GM19239 (cell line): ENCODE measurements at regions not wholly inside any gene's neighbourhood (a gene's known extent, or its start where the extent isn't known, plus 50 kb on each side); places are given as distances from the start of the nearest gene placed in this dataset.

Experiments used
- DNase-seq: peaks from one replicate; pipeline ENCODE4 v3.0.0; 2011; ENCODE audit warnings: low spot score; ENCODE audit not compliant: insufficient read length
- FAIRE-seq: peaks from 2 replicates; lab custom pipeline; 2011; peaks lifted over from hg19 to GRCh38; lab: Jason Lieb, UNC

- DNase-seq (no peak), FAIRE-seq (no peak)
Measured at GRCh38 chr14:97444248-97444647, 647.1 kb downstream of the VRK1 start.

GRCh38 chr14:97445367-97445766 lies 648.2 kb downstream of the VRK1 start:
- no peak for FAIRE-seq
- no peak for DNase-seq

- DNase-seq (no peak), FAIRE-seq (no peak)
Measured at GRCh38 chr14:97446087-97446486, 648.9 kb downstream of the VRK1 start.

GRCh38 chr14:97452314-97452713 lies 655.1 kb downstream of the VRK1 start:
- DNase-seq (no peak), FAIRE-seq (no peak)

- DNase-seq: no peak
- FAIRE-seq: no peak
Measured at GRCh38 chr14:97453991-97454390, 656.8 kb downstream of the VRK1 start.

GRCh38 chr14:97456462-97456861 lies 659.3 kb downstream of the VRK1 start:
- no peak for DNase-seq
- FAIRE-seq: no peak

- FAIRE-seq: no peak
- no peak for DNase-seq
Measured at GRCh38 chr14:97456958-97457357, 659.8 kb downstream of the VRK1 start.

- no peak for FAIRE-seq
- DNase-seq: no peak
Measured at GRCh38 chr14:97457575-97458085, 660.4 kb downstream of the VRK1 start.

GRCh38 chr14:97458255-97458654 lies 661.1 kb downstream of the VRK1 start:
- FAIRE-seq: no peak
- no peak for DNase-seq

- FAIRE-seq (no peak), DNase-seq (no peak)
Measured at GRCh38 chr14:97458661-97459579, 661.7 kb downstream of the VRK1 start.

GRCh38 chr14:97462081-97462480 lies 664.9 kb downstream of the VRK1 start:
- FAIRE-seq: no peak
- DNase-seq: no peak

- FAIRE-seq (no peak), DNase-seq (no peak)
Measured at GRCh38 chr14:97468220-97468619, 671.0 kb downstream of the VRK1 start.

GRCh38 chr14:97477353-97477752 lies 680.2 kb downstream of the VRK1 start:
- DNase-seq: no peak
- no peak for FAIRE-seq

- no peak for DNase-seq
- FAIRE-seq: no peak
Measured at GRCh38 chr14:97485201-97485600, 688.0 kb downstream of the VRK1 start.

- DNase-seq (no peak), FAIRE-seq (no peak)
Measured at GRCh38 chr14:97486601-97487120, 689.5 kb downstream of the VRK1 start.

- FAIRE-seq (no peak), DNase-seq (no peak)
Measured at GRCh38 chr14:97489750-97490149, 692.6 kb downstream of the VRK1 start.

GRCh38 chr14:97490521-97491070 lies 693.4 kb downstream of the VRK1 start:
- no peak for FAIRE-seq
- no peak for DNase-seq

- FAIRE-seq: no peak
- DNase-seq: no peak
Measured at GRCh38 chr14:97491697-97492096, 694.5 kb downstream of the VRK1 start.

GRCh38 chr14:97499790-97500481 lies 702.8 kb downstream of the VRK1 start:
- DNase-seq: no peak
- no peak for FAIRE-seq

- DNase-seq: no peak
- FAIRE-seq: no peak
Measured at GRCh38 chr14:97506626-97507025, 709.4 kb downstream of the VRK1 start.

GRCh38 chr14:97513891-97514290 lies 716.7 kb downstream of the VRK1 start:
- DNase-seq (no peak), FAIRE-seq (no peak)
